ENCODE measurements at regions not wholly inside any gene's neighbourhood (a gene's known extent, or its start where the extent isn't known, plus 50 kb on each side); places are given as distances from the start of the nearest gene placed in this dataset.

DNA sequence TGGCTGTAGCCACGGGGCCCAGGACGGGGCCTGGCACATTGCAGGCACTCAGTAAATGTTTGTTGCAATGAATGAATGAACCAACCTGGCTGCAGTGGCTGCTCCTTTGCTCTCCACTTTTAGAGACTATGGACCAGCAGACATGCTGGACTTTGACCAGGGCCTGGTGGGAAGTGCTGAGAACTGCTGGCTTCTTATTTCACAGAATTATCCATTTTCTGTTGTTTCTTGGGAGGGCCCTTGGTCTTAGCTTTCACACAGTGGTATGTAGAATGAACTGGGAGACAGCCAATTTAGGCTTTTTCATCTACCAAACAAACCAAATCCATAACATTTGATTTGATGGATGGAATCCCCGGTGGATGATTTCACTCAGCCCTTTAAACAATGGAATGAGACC, 78.0 kb upstream of the LHFPL2 start:
- H3K4me1 ChIP-seq (ENCODE audit: control insufficient read depth in 1 of 2, low read depth in 2 of 2): peaks cover 0 to 3% of the 10 kb centered on the region in 2 donors
- no peaks in the 10 kb centered on the region for H3K27me3 ChIP-seq (replicated peaks; ENCODE audit: insufficient read depth)
- no peaks in the 10 kb centered on the region for H3K36me3 ChIP-seq
- no peak for DNase-seq (ENCODE audit: low spot score)
- TF ChIP-seq, protein P1, sequence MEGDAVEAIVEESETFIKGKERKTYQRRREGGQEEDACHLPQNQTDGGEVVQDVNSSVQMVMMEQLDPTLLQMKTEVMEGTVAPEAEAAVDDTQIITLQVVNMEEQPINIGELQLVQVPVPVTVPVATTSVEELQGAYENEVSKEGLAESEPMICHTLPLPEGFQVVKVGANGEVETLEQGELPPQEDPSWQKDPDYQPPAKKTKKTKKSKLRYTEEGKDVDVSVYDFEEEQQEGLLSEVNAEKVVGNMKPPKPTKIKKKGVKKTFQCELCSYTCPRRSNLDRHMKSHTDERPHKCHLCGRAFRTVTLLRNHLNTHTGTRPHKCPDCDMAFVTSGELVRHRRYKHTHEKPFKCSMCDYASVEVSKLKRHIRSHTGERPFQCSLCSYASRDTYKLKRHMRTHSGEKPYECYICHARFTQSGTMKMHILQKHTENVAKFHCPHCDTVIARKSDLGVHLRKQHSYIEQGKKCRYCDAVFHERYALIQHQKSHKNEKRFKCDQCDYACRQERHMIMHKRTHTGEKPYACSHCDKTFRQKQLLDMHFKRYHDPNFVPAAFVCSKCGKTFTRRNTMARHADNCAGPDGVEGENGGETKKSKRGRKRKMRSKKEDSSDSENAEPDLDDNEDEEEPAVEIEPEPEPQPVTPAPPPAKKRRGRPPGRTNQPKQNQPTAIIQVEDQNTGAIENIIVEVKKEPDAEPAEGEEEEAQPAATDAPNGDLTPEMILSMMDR (IDR thresholded peaks at IDR 0.05): no peak
- H3K9me3 ChIP-seq: no peaks in the 10 kb centered on the region
- H3K4me3 ChIP-seq: no peak overlapping the region
- H3K27ac ChIP-seq: no peak overlapping the region
- no peak for ATAC-seq (ENCODE audit: insufficient number of reproducible peaks, low FRiP score, low read depth)

DNA sequence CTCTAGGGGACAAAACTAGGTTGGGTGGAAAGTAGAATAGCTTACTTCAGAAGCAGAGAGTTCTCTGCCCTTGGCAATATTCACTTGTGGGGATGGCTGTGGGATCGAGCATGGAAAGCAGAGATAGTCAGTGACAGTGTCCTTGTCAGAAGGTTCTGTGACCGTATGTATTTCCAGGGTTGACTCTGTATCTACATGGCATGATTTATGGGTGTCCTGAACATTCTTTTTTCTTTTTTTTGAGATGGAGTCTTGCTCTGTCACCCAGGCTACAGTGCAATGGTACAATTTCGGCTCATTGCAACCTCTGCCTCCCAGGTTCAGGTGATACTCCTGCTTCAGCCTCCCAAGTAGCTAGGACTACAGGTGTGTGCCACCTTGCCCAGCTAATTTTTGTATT, 77.4 kb upstream of the LHFPL2 start:
- Histone ChIP-seq H3K4me1 (ENCODE audit: control insufficient read depth in 1 of 2, low read depth in 2 of 2) (peaks cover 0 to 8% of the 10 kb centered on the region in 2 donors), H3K27ac (no peak overlapping the region), H3K9me3 (no peaks in the 10 kb centered on the region), H3K4me3 (no peak overlapping the region), H3K36me3 (no peaks in the 10 kb centered on the region), H3K27me3 (replicated peaks; ENCODE audit: insufficient read depth) (no peaks in the 10 kb centered on the region)
- ATAC-seq (ENCODE audit: insufficient number of reproducible peaks, low FRiP score, low read depth): no peak
- no peak for DNase-seq (ENCODE audit: low spot score)
- TF ChIP-seq, protein P1 (IDR thresholded peaks at IDR 0.05): no peak

DNA sequence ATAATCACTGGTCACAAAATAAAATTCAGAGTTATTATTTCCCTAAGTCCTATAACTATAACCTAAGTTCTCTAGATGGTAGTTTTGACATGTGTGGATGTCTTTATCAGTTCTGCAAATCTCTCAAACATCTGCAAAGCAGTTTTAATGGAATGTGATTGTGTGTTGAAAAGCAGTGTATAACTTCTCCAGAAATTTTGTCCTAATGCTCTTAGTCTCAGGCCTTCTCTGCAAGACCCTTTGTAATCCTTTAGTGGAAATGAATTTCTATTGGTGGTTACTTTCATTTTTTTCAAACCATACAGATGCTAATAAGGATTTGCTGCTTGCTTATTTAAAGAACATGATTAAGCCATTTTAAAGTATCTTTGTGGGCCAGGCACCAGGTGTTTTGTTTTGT, 75.5 kb upstream of the LHFPL2 start:
- no peaks in the 10 kb centered on the region for H3K9me3 ChIP-seq
- H3K4me1 ChIP-seq (ENCODE audit: control insufficient read depth in 1 of 2, low read depth in 2 of 2): peaks cover 4 to 21% of the 10 kb centered on the region in 2 donors
- TF ChIP-seq, protein P1 (IDR thresholded peaks at IDR 0.05): no peak
- no peak overlapping the region for H3K4me3 ChIP-seq
- H3K27ac ChIP-seq: no peak overlapping the region
- ATAC-seq (ENCODE audit: insufficient number of reproducible peaks, low FRiP score, low read depth) (no peak), DNase-seq (ENCODE audit: low spot score) (no peak)
- H3K36me3 ChIP-seq: no peaks in the 10 kb centered on the region
- H3K27me3 ChIP-seq (replicated peaks; ENCODE audit: insufficient read depth): no peaks in the 10 kb centered on the region

DNA sequence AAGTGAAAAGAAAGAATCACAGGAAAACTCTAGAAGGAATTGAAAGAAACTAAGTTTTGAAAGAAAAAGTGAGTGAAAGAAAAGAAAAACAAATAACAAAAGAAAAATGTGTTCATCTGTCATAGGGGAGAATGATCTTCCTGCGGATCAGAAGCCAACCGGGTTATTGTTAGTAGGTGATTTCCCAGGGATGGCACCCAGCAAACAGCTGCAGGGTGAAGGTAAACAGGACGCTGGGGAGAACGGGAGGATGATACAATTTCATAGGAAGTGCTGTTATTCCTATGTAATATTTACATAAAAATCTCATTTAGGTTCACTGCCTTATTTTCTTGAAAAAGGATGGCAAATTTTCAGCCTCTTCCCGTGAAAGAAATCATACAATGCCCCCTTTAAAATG, 72.4 kb upstream of the LHFPL2 start:
- Histone ChIP-seq H3K27me3 (replicated peaks; ENCODE audit: insufficient read depth) (no peaks in the 10 kb centered on the region), H3K4me3 (no peak overlapping the region), H3K36me3 (no peaks in the 10 kb centered on the region), H3K4me1 (ENCODE audit: control insufficient read depth in 1 of 2, low read depth in 2 of 2) (peaks cover 4 to 25% of the 10 kb centered on the region in 2 donors), H3K9me3 (no peaks in the 10 kb centered on the region), H3K27ac (no peak overlapping the region)
- DNase-seq (ENCODE audit: low spot score) (no peak), ATAC-seq (ENCODE audit: insufficient number of reproducible peaks, low FRiP score, low read depth) (no peak)
- TF ChIP-seq, protein P1 (IDR thresholded peaks at IDR 0.05): no peak

DNA sequence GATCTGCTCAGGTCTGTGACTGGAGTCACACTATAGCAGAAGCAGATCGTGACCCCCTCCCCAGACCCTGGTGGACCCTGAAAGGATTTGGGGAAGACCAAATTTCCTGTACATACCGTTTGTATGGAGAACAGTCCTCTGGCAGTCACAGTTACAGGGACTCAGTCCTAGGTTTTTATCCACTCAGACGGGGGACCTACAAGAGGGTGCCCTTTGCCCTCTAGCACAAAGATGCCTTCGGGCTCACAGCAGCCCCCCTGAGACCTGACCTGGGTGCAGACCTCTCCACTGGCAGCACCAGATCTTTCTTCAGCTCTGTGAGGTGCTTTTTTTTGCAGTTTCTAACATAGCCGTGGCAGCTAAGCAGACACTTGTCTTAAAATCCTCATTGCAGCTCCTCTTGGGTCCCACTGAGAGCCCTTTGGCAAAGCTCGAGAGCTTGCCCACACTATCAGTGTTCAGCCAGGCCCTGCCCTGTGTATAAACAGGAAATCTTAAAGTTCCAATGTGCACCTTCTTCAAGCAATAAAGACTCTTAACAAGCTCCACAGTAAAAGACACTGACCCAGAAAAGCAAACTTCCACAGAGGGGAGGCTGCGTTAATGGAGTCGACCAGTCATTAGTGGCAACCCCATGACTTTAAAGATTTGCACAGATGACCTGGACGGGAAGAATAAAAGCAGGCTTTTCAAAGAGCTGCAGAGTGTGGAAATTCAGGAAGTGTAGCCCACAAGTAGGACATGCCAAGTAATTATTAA, 71.8 kb upstream of the LHFPL2 start:
- no peak overlapping the region for H3K27ac ChIP-seq
- peaks cover 4 to 27% of the 10 kb centered on the region in 2 donors for H3K4me1 ChIP-seq (ENCODE audit: control insufficient read depth in 1 of 2, low read depth in 2 of 2)
- H3K36me3 ChIP-seq: no peaks in the 10 kb centered on the region
- H3K9me3 ChIP-seq: no peaks in the 10 kb centered on the region
- no peak overlapping the region for H3K4me3 ChIP-seq
- ATAC-seq (ENCODE audit: insufficient number of reproducible peaks, low FRiP score, low read depth) (no peak), DNase-seq (ENCODE audit: low spot score) (no peak)
- H3K27me3 ChIP-seq (replicated peaks; ENCODE audit: insufficient read depth): no peaks in the 10 kb centered on the region
- TF ChIP-seq, protein P1 (IDR thresholded peaks at IDR 0.05): no peak

Measured in thoracic aorta (tissue), 2 donors.